ENCODE measurements at regions not wholly inside any gene's neighbourhood (a gene's known extent, or its start where the extent isn't known, plus 50 kb on each side); places are given as distances from the start of the nearest gene placed in this dataset.

DNA sequence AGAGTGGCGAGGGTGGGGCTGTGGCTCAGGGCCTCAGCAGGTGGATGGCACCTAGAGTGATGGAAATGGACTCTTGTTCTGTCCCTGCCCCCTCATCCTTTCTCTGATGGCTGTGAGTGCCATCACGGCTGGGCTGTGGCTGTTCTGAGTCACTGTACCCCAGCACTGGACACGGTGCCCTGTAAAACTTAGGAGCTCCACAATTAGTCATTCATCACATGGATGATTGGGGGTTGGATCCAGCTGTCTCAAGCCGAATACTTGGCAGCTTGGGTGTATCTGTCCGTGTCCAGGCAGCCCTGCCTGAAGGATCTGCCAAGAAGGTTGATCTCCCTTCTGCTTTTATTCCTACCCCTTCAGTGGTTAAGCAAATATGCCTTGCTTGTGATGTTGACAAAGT is 295.5 kb upstream of the EEF2KMT start:
- ATAC-seq (ENCODE audit: insufficient read depth, low FRiP score) (no peak), DNase-seq (no peak)
- Histone ChIP-seq H3K4me3 (no peak overlapping the region), H3K27me3 (ENCODE audit: control insufficient read depth in 3 of 3, insufficient read depth in 3 of 3, low read length in 2 of 3) (peaks cover 0 to 2% (median 0%) of the 10 kb centered on the region in 3 donors), H3K9me3 (ENCODE audit: control insufficient read depth in 4 of 4, insufficient read depth in 3 of 4, low read length in 3 of 4) (peaks cover 0 to 10% (median 0%) of the 10 kb centered on the region in 4 donors), H3K36me3 (ENCODE audit: control insufficient read depth in 4 of 4, insufficient read depth in 4 of 4, low read length in 4 of 4) (no peaks in the 10 kb centered on the region), H3K9ac (ENCODE audit: insufficient read depth in 1 of 2, low read length in 2 of 2) (no peak overlapping the region), H3K27ac (ENCODE audit: low read depth in 1 of 2, low read length in 1 of 2) (no peak overlapping the region), H3K4me1 (ENCODE audit: control insufficient read depth in 5 of 5, insufficient read depth in 5 of 5, low read length in 5 of 5) (no peaks in the 10 kb centered on the region)
- TF ChIP-seq, protein P1, sequence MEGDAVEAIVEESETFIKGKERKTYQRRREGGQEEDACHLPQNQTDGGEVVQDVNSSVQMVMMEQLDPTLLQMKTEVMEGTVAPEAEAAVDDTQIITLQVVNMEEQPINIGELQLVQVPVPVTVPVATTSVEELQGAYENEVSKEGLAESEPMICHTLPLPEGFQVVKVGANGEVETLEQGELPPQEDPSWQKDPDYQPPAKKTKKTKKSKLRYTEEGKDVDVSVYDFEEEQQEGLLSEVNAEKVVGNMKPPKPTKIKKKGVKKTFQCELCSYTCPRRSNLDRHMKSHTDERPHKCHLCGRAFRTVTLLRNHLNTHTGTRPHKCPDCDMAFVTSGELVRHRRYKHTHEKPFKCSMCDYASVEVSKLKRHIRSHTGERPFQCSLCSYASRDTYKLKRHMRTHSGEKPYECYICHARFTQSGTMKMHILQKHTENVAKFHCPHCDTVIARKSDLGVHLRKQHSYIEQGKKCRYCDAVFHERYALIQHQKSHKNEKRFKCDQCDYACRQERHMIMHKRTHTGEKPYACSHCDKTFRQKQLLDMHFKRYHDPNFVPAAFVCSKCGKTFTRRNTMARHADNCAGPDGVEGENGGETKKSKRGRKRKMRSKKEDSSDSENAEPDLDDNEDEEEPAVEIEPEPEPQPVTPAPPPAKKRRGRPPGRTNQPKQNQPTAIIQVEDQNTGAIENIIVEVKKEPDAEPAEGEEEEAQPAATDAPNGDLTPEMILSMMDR (IDR thresholded peaks at IDR 0.05; ENCODE audit: control extremely low read depth, extremely low read depth), result no peak
- 44 to 56% methylated on average over 5 of the region's 5 CpGs for WGBS, 2 donors

DNA sequence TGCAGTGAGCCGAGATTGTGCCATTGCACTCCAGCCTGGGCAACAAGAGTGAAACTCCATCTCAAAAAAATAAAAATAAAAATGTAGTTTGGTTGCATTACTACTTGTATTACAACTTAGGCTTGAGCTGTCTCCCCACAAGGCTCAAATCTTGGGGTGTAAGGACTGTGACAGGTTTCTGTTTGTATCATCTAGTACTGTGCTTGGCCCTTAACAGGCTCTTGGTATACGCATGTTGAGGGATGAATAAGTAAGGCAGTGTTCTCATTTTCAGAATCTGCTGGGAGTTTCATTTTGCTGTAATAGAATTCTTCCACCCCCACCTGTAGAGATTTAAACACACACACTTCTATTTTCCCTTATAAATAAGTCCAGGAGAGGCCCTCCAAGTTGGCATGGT is 289.4 kb upstream of the EEF2KMT start:
- TF ChIP-seq, protein P1 (IDR thresholded peaks at IDR 0.05; ENCODE audit: control extremely low read depth, extremely low read depth), result no peak
- no peaks in the 10 kb centered on the region for H3K4me1 ChIP-seq (ENCODE audit: control insufficient read depth in 5 of 5, insufficient read depth in 5 of 5, low read length in 5 of 5)
- H3K36me3 ChIP-seq (ENCODE audit: control insufficient read depth in 4 of 4, insufficient read depth in 4 of 4, low read length in 4 of 4), result no peaks in the 10 kb centered on the region
- H3K4me3 ChIP-seq, result no peak overlapping the region
- ATAC-seq (ENCODE audit: insufficient read depth, low FRiP score) (no peak), DNase-seq (no peak)
- H3K9me3 ChIP-seq (ENCODE audit: control insufficient read depth in 4 of 4, insufficient read depth in 3 of 4, low read length in 3 of 4), result peaks cover 0 to 14% (median 3%) of the 10 kb centered on the region in 4 donors
- 85 to 93% methylated on average over 2 of the region's 2 CpGs for WGBS, 2 donors
- H3K27ac ChIP-seq (ENCODE audit: low read depth in 1 of 2, low read length in 1 of 2), result no peak overlapping the region
- H3K9ac ChIP-seq (ENCODE audit: insufficient read depth in 1 of 2, low read length in 2 of 2), result no peak overlapping the region
- H3K27me3 ChIP-seq (ENCODE audit: control insufficient read depth in 3 of 3, insufficient read depth in 3 of 3, low read length in 2 of 3), result no peaks in the 10 kb centered on the region

DNA sequence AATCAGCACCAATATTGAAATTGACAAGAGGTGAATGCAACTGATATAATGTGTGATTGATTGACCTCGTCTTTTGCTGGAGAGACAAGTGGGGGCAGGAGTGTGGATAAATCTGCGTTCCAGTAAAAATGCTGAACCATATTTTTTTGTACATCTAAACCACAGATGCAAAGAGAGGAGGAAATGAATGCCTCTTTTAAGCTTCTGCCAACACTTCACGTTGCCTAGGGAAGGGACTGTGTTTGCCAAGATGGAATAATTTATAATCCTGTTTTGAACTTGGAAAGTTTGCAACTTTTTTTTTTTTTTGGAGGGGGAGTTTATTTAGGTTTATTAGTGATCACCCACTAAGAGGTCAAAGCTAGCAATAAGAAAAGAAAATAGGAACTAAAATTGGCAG is 288.2 kb upstream of the EEF2KMT start:
- no peaks in the 10 kb centered on the region for H3K4me1 ChIP-seq (ENCODE audit: control insufficient read depth in 5 of 5, insufficient read depth in 5 of 5, low read length in 5 of 5)
- ATAC-seq (ENCODE audit: insufficient read depth, low FRiP score), result no peak

More for the DNA sequence above, 288.2 kb upstream of the EEF2KMT start:
- peaks cover 0 to 15% (median 3%) of the 10 kb centered on the region in 4 donors for H3K9me3 ChIP-seq (ENCODE audit: control insufficient read depth in 4 of 4, insufficient read depth in 3 of 4, low read length in 3 of 4)
- no peak overlapping the region for H3K9ac ChIP-seq (ENCODE audit: insufficient read depth in 1 of 2, low read length in 2 of 2)
- 50 to 65% methylated on average over 3 of the region's 3 CpGs for WGBS, 2 donors
- H3K27me3 ChIP-seq (ENCODE audit: control insufficient read depth in 3 of 3, insufficient read depth in 3 of 3, low read length in 2 of 3), result no peaks in the 10 kb centered on the region
- DNase-seq, result peak in 1 of 3 donors; percentile 21
- no peaks in the 10 kb centered on the region for H3K36me3 ChIP-seq (ENCODE audit: control insufficient read depth in 4 of 4, insufficient read depth in 4 of 4, low read length in 4 of 4)
- TF ChIP-seq, protein P1 (IDR thresholded peaks at IDR 0.05; ENCODE audit: control extremely low read depth, extremely low read depth), result no peak
- H3K27ac ChIP-seq (ENCODE audit: low read depth in 1 of 2, low read length in 1 of 2), result no peak overlapping the region
- no peak overlapping the region for H3K4me3 ChIP-seq

Measured in lung (tissue), 11 donors.